Endodermal cell (in vitro differentiated cells): ENCODE measurements at regions not wholly inside any gene's neighbourhood (a gene's known extent, or its start where the extent isn't known, plus 50 kb on each side); places are given as distances from the start of the nearest gene placed in this dataset.
"Not testable (repeated sequence)": the region's sequence is repeated elsewhere in the genome, so short reads cannot be mapped to it uniquely, and the experiment has no call there.

Experiments used
- DNase-seq: peaks from one replicate; pipeline ENCODE4 v3.0.0-alpha.2; 2017
- H3K27ac ChIP-seq: 2 replicates; pipeline ENCODE4 v1.5.1; 2013; ENCODE audit warnings: mild to moderate bottlenecking, low read depth, low read length, moderate library complexity
- H3K27me3 ChIP-seq: 2 replicates; pipeline ENCODE4 v1.6.1; 2013; ENCODE audit warnings: mild to moderate bottlenecking, low read length, moderate library complexity; ENCODE audit not compliant: insufficient read depth, control insufficient read depth, poor library complexity, severe bottlenecking
- H3K36me3 ChIP-seq: 2 replicates; pipeline ENCODE4 v1.7.0; 2013; ENCODE audit warnings: mild to moderate bottlenecking, low read length, moderate library complexity; ENCODE audit not compliant: control insufficient read depth, insufficient read depth
- H3K4me1 ChIP-seq: one replicate; pipeline ENCODE4 v1.7.0; 2013; ENCODE audit warnings: low read length; ENCODE audit not compliant: control insufficient read depth, insufficient read depth
- H3K4me3 ChIP-seq: 2 replicates; pipeline ENCODE4 v1.5.1; 2013; ENCODE audit warnings: mild to moderate bottlenecking, low read length, moderate library complexity
- H3K9ac ChIP-seq: 2 replicates; pipeline ENCODE4 v1.6.1; 2013; ENCODE audit warnings: mild to moderate bottlenecking, low read length, moderate library complexity; ENCODE audit not compliant: poor library complexity, severe bottlenecking; ENCODE audit errors: extremely low read depth
- H3K9me3 ChIP-seq: 2 replicates; pipeline ENCODE4 v1.6.1; 2013; ENCODE audit warnings: mild to moderate bottlenecking, low read length, moderate library complexity; ENCODE audit not compliant: control insufficient read depth
- H3K27ac Mint-ChIP-seq: 2 replicates; pipeline ENCODE4 v1.8.0; 2020; ENCODE audit warnings: mixed read lengths
- H3K27me3 Mint-ChIP-seq: 2 replicates; pipeline ENCODE4 v1.8.0; 2021; ENCODE audit warnings: mild to moderate bottlenecking, mixed read lengths; ENCODE audit not compliant: insufficient read depth
- H3K36me3 Mint-ChIP-seq: 2 replicates; pipeline ENCODE4 v1.8.0; 2020; ENCODE audit warnings: low read depth, mixed read lengths
- H3K4me1 Mint-ChIP-seq: 2 replicates; pipeline ENCODE4 v1.8.0; 2020; ENCODE audit warnings: mixed read lengths
- H3K4me3 Mint-ChIP-seq: 2 replicates; pipeline ENCODE4 v1.8.0; 2020; ENCODE audit warnings: mild to moderate bottlenecking, moderate library complexity, mixed read lengths
- H3K9me3 Mint-ChIP-seq: 2 replicates; pipeline ENCODE4 v1.8.0; 2020; ENCODE audit warnings: mild to moderate bottlenecking, mixed read lengths
- CTCF ChIP-seq: fragments of 200-600 bp; sonication (generic); conservative IDR thresholded peaks from 2 replicates; pipeline ENCODE4 v1.5.0; 2021; ENCODE audit warnings: antibody characterized with exemption, mild to moderate bottlenecking
- WGBS, 2 experiments: methylation state at CpG; one replicate each; pipeline versions ENCODE4 v1.1.5 to v1.1.7; 2013; ENCODE audit warnings: missing lambda C conversion rate in 2 of 2, mixed read lengths in 1 of 2; ENCODE audit not compliant: insufficient coverage in 1 of 2, insufficient read length in 1 of 2; 5-methylcytosine and 5-hydroxymethylcytosine counted together

- WGBS, 2 experiments = 93 to 96% methylated on average over 3 of the region's 3 CpGs
- no peaks in the 10 kb centered on the region for H3K27me3 ChIP-seq
- Mint-ChIP-seq H3K27ac (no peak overlapping the region), H3K4me3 (no peak overlapping the region), H3K27me3 (no peaks in the 10 kb centered on the region), H3K9me3 (peaks cover 1% of the 10 kb centered on the region), H3K4me1 (peaks cover 16% of the 10 kb centered on the region), H3K36me3 (no peaks in the 10 kb centered on the region)
- TF ChIP-seq CTCF = no peak
- H3K4me3 ChIP-seq = no peak overlapping the region
- H3K9ac ChIP-seq = no peak overlapping the region
- H3K36me3 ChIP-seq = no peaks in the 10 kb centered on the region
- DNase-seq = no peak
- no peaks in the 10 kb centered on the region for H3K9me3 ChIP-seq
- H3K27ac ChIP-seq = no peak overlapping the region
- H3K4me1 ChIP-seq = no peaks in the 10 kb centered on the region
These were observed 2316.2 kb upstream of the PCDH20 start for GRCh38 chr13:63731896-63732295.

DNA sequence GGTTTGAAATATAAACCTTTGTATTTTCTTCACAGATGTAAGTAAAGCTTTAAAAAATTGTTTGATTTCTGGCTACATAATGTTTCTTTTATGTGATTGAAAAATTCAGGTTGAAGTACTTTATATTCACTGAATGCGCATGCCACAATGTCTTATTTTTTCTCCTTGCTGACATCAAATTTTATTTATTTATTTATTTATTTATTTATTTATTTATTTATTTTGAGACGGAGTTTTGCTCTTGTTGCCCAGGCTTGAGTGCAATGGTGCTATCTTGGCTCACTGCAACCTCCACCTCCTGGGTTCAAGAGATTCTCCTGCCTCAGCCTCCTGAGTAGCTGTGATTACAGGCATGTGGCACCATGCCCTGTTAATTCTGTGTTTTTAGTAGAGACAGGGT, 2296.5 kb upstream of the PCDH20 start:
- H3K4me1 Mint-ChIP-seq, H3K4me3 ChIP-seq, H3K36me3 ChIP-seq, H3K36me3 Mint-ChIP-seq, H3K4me3 Mint-ChIP-seq, H3K9me3 ChIP-seq, H3K27me3 Mint-ChIP-seq, H3K4me1 ChIP-seq, H3K27me3 ChIP-seq, H3K27ac Mint-ChIP-seq, H3K9me3 Mint-ChIP-seq, H3K27ac ChIP-seq, H3K9ac ChIP-seq, DNase-seq: not testable (repeated sequence)
- WGBS, 2 experiments = 67% methylated on average over 1 of the region's 2 CpGs; no CpG with 5 or more reads in 1 of the 2 experiments

GRCh38 chr13:63706751-63707150, 2291.1 kb upstream of the PCDH20 start:
- H3K36me3 ChIP-seq = no peaks in the 10 kb centered on the region
- H3K27me3 Mint-ChIP-seq = no peaks in the 10 kb centered on the region
- no peak overlapping the region for H3K4me3 Mint-ChIP-seq
- no peaks in the 10 kb centered on the region for H3K27me3 ChIP-seq
- H3K4me1 Mint-ChIP-seq = no peaks in the 10 kb centered on the region
- no peak overlapping the region for H3K27ac Mint-ChIP-seq
- 67 to 79% methylated on average over 1 to 2 of the region's 2 CpGs for WGBS, 2 experiments
- H3K4me3 ChIP-seq = no peak overlapping the region
- H3K9me3 Mint-ChIP-seq = no peaks in the 10 kb centered on the region
- H3K36me3 Mint-ChIP-seq = no peaks in the 10 kb centered on the region
- H3K27ac ChIP-seq = no peak overlapping the region
- no peak overlapping the region for H3K9ac ChIP-seq
- no peak for DNase-seq
- H3K9me3 ChIP-seq = no peaks in the 10 kb centered on the region
- H3K4me1 ChIP-seq = no peaks in the 10 kb centered on the region
- no peak for TF ChIP-seq CTCF

GRCh38 chr13:63704521-63704920, 2288.9 kb upstream of the PCDH20 start:
- H3K36me3 Mint-ChIP-seq = no peaks in the 10 kb centered on the region
- Histone ChIP-seq H3K27me3 (no peaks in the 10 kb centered on the region), H3K4me3 (no peak overlapping the region), H3K4me1 (no peaks in the 10 kb centered on the region), H3K36me3 (no peaks in the 10 kb centered on the region), H3K9me3 (no peaks in the 10 kb centered on the region), H3K27ac (no peak overlapping the region), H3K9ac (no peak overlapping the region)
- DNase-seq = no peak
- TF ChIP-seq CTCF = no peak
- H3K4me1 Mint-ChIP-seq = no peaks in the 10 kb centered on the region
- H3K27ac Mint-ChIP-seq = no peak overlapping the region
- H3K4me3 Mint-ChIP-seq = no peak overlapping the region
- H3K27me3 Mint-ChIP-seq = no peaks in the 10 kb centered on the region
- no peaks in the 10 kb centered on the region for H3K9me3 Mint-ChIP-seq
- 89 to 90% methylated on average over 3 to 4 of the region's 4 CpGs for WGBS, 2 experiments
